GM10266 (cell line): ENCODE measurements at regions not wholly inside any gene's neighbourhood (a gene's known extent, or its start where the extent isn't known, plus 50 kb on each side); places are given as distances from the start of the nearest gene placed in this dataset.

Experiments used
- DNase-seq: peaks from one replicate; pipeline ENCODE4 v3.0.0; 2012; ENCODE audit errors: extremely low spot score
- CTCF ChIP-seq: IDR thresholded peaks from 2 replicates; pipeline ENCODE4 v1.5.1; 2012; ENCODE audit warnings: mild to moderate bottlenecking, low read depth; ENCODE audit not compliant: control insufficient read depth, insufficient read depth; ENCODE audit errors: missing control alignments

GRCh38 chr7:79553811-79554555 is 100.5 kb upstream of the MAGI2 start:
- no peak for DNase-seq
- no peak for TF ChIP-seq CTCF

DNA sequence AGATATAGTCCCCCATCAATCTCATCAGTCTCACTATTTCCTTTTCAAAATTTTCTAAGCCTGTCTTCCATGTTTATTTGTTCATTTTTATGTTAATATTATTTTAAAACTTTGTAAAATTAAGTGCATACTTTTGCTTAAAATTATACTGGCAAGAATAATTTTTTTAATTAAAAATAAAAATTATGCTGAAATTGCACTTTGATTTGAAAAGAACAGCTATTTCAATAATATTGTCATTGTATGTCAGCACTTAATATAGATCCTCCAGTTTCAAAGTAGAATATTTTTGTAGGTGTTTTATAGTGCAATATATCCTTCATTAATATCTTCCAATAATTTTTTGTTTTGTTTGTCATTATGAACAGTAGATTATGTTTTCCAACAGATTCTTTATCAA is 99.0 kb upstream of the MAGI2 start:
- no peak for DNase-seq
- TF ChIP-seq CTCF, result no peak

DNA sequence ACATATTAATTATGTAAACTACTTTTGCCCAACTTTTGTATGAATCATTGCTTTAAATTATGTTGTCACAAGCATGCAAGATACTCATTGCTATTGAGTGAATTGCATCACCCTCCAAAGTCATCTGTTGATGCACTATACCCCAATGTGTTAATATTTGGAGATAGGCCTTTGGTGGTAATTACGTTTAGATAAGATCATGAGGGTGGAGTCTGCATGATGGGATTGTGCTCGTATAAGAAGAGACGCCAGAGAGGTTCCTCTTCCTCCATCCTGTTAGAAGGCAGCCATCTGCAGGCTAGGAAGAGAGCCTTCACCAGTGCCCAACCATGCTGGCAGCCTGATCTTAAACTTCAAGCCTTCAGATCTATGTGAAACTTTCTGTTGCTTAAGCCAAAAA is 95.3 kb upstream of the MAGI2 start:
- DNase-seq, result no peak
- TF ChIP-seq CTCF, result no peak

DNA sequence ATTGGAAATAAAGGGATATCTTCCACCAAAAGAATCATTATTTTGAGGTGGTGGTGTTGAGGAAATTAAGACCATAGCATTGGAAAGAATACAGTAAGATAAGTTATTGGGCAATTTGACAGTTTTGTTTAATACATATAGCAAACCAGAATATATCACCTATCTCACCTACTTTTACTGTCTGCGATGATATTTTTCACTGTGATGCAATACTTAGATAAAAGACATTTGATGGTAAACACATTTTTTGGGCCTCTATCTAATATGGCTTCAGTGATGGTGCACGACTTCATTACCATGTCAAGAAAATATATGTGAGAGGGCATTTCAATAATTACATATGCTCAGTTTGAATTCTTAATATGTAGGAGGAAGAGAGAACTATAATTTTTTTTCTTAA is 93.7 kb upstream of the MAGI2 start:
- DNase-seq, result no peak
- TF ChIP-seq CTCF, result no peak

- DNase-seq, result no peak
Measured at GRCh38 chr7:79540592-79540991, 87.1 kb upstream of the MAGI2 start.

DNA sequence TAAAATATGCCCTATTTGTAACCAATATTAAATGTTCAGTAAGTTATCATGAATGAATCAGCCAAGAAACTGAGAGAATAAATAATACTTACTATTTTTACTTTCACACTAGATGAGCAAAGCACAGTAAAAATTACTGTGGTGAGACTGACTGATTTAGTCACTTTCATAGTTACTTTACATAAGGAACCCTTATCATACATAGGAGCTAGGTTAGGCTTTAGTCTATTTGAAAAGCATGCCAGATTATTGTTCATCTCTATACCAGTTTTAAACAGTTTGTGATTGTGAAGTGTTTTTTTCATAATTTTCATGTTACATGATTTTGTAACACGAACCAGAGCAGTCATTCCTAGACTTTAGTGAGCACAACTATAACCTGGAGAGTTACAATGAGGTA is 80.7 kb upstream of the MAGI2 start:
- no peak for DNase-seq
- no peak for TF ChIP-seq CTCF

More at GRCh38 chr7:79540592-79540991, 87.1 kb upstream of the MAGI2 start:
- no peak for TF ChIP-seq CTCF

DNA sequence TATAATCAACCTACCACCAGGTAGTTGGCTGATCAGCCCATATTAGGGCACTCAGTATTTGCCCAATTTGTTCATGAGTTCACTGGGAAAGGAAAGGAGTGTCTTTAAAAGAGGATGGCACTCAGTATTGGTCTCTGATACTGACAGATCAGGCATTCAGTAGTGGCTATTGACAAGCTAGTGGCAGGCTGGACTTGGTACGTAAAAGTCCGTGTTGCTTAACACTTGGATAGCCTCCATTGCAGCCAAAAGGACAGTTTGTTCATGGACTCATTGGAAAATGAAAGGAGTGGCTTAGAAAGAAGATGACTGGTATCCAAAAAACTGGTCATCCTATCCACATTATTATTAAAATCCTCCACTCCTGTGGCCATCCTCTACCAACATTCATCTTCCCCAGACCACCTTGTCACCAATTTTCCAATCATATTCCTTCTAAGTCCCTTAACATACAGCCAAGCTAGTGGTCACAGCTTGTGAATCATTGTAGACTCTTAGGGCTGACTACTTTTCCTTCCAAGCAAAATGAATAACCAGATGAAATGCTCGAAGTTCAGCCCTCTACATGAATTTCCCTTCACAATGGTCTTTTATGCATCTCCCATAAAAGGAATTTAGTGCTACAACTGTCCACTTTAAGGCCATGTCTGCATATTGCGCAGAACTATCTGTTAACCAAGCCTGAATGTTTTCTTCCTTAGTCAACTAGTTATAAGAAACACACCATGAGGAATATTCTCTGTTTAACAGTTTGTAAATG is 78.6 kb upstream of the MAGI2 start:
- no peak for DNase-seq
- no peak for TF ChIP-seq CTCF
